Erythroblast (primary cell): ENCODE measurements at regions not wholly inside any gene's neighbourhood (a gene's known extent, or its start where the extent isn't known, plus 50 kb on each side); places are given as distances from the start of the nearest gene placed in this dataset.

Source experiments
- GATA1 ChIP-seq: IDR thresholded peaks from 2 replicates; pipeline ENCODE4 v1.6.1; 2011; ENCODE audit warnings: low read depth, mild to moderate bottlenecking, control low read depth, low read length, moderate library complexity
- POLR2A ChIP-seq: IDR thresholded peaks from 2 replicates; pipeline ENCODE4 v1.6.1; 2011; ENCODE audit warnings: mild to moderate bottlenecking, low read length

DNA sequence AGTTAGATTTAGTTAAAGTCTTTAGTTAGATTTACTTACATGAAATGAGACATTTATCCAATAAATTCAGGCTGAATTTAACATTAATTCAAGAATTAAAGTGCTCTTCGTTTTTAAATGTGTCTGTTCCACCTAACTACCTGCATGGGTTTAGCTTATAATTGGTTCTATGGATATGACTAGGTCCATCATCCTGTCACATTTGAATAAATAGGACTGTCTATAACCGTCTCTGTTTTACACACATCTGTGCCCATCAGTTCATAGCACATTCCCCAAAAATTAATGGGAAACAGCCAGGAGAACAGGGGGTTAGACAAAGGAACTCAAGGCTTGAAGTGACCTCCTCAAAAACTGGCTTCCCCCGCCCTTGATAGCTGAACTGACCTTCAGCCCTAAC, 219.6 kb downstream of the MRPL39 start:
- TF ChIP-seq POLR2A (no peak), GATA1 (no peak)
